ENCODE measurements at regions not wholly inside any gene's neighbourhood (a gene's known extent, or its start where the extent isn't known, plus 50 kb on each side); places are given as distances from the start of the nearest gene placed in this dataset.

- Histone ChIP-seq H3K36me3 (no peaks in the 10 kb centered on the region), H3K4me1 (ENCODE audit: low read depth) (peaks cover 5% of the 10 kb centered on the region), H3K4me3 (no peak overlapping the region), H3K27me3 (no peaks in the 10 kb centered on the region), H3K27ac (peak overlapping the region; percentile 41), H3K9me3 (ENCODE audit: low read depth) (no peaks in the 10 kb centered on the region)
- TF ChIP-seq CTCF (IDR thresholded peaks at IDR 0.05; ENCODE audit: low read depth, low read length): peak; percentile 17
- DNase-seq (ENCODE audit: low read depth in 1 of 2, low spot score in 1 of 2): no peak
Measured at GRCh38 chr16:85550422-85550864, 62.7 kb upstream of the GSE1 start.

GRCh38 chr16:85550953-85551924 lies 61.9 kb upstream of the GSE1 start:
- H3K9me3 ChIP-seq (ENCODE audit: low read depth): no peaks in the 10 kb centered on the region
- peak overlapping the region; percentile 65 for H3K27ac ChIP-seq
- H3K36me3 ChIP-seq: no peaks in the 10 kb centered on the region
- peaks cover 5% of the 10 kb centered on the region for H3K4me1 ChIP-seq (ENCODE audit: low read depth)
- H3K4me3 ChIP-seq: no peak overlapping the region
- DNase-seq (ENCODE audit: low read depth in 1 of 2, low spot score in 1 of 2): no peak
- H3K27me3 ChIP-seq: no peaks in the 10 kb centered on the region
- no peak for TF ChIP-seq CTCF (IDR thresholded peaks at IDR 0.05; ENCODE audit: low read depth, low read length)

- Histone ChIP-seq H3K4me3 (peak overlapping the region; percentile 94), H3K27ac (peak overlapping the region; percentile 93), H3K4me1 (ENCODE audit: low read depth) (peaks cover 10% of the 10 kb centered on the region), H3K9me3 (ENCODE audit: low read depth) (no peaks in the 10 kb centered on the region), H3K36me3 (no peaks in the 10 kb centered on the region), H3K27me3 (no peaks in the 10 kb centered on the region)
- no peak for DNase-seq (ENCODE audit: low read depth in 1 of 2, low spot score in 1 of 2)
- no peak for TF ChIP-seq CTCF (IDR thresholded peaks at IDR 0.05; ENCODE audit: low read depth, low read length)
Measured at GRCh38 chr16:85552980-85553435, 60.1 kb upstream of the GSE1 start.

GRCh38 chr16:85553436-85554113 lies 59.5 kb upstream of the GSE1 start:
- DNase-seq (ENCODE audit: low read depth in 1 of 2, low spot score in 1 of 2): peak; percentile 78 to 92
- TF ChIP-seq CTCF (IDR thresholded peaks at IDR 0.05; ENCODE audit: low read depth, low read length): peak; percentile 19
- Histone ChIP-seq H3K9me3 (ENCODE audit: low read depth) (no peaks in the 10 kb centered on the region), H3K4me1 (ENCODE audit: low read depth) (peaks cover 12% of the 10 kb centered on the region), H3K27ac (peak overlapping the region; percentile 93), H3K4me3 (peak overlapping the region; percentile 94), H3K27me3 (no peaks in the 10 kb centered on the region), H3K36me3 (no peaks in the 10 kb centered on the region)

GRCh38 chr16:85554114-85554888 lies 58.8 kb upstream of the GSE1 start:
- Histone ChIP-seq H3K4me1 (ENCODE audit: low read depth) (peaks cover 12% of the 10 kb centered on the region), H3K36me3 (no peaks in the 10 kb centered on the region), H3K27ac (peak overlapping the region; percentile 93), H3K4me3 (peak overlapping the region; percentile 94), H3K9me3 (ENCODE audit: low read depth) (no peaks in the 10 kb centered on the region), H3K27me3 (no peaks in the 10 kb centered on the region)
- DNase-seq (ENCODE audit: low read depth in 1 of 2, low spot score in 1 of 2): peak; percentile 70 to 95
- TF ChIP-seq CTCF (IDR thresholded peaks at IDR 0.05; ENCODE audit: low read depth, low read length): no peak
